Islet of Langerhans (tissue), 1 donor: ENCODE measurements at regions not wholly inside any gene's neighbourhood (a gene's known extent, or its start where the extent isn't known, plus 50 kb on each side); places are given as distances from the start of the nearest gene placed in this dataset.
"Not testable (repeated sequence)": the region's sequence is repeated elsewhere in the genome, so short reads cannot be mapped to it uniquely, and the experiment has no call there.

Experiments
- FAIRE-seq: peaks from one replicate; lab custom pipeline; 2011; peaks lifted over from hg19 to GRCh38; lab: Jason Lieb, UNC

DNA sequence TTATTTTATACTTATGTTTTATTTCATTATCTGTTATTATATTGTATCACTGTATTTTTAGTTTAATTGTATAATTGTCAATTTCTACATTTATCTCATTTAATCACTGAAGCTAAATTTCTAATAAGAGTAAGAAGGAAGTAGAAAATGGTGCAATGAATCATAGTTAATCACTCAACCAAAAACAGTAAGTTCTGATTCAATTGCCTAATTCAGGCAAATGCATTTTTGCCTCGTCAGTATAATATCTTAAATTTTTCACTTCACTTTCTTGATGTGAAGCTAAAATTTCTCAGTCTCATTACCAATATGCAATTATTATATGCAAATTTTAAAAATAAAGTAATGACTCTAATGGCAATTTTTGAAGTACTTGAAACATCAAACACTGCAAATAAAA lies 340.5 kb upstream of the USP15 start:
- FAIRE-seq: peak; percentile 36

DNA sequence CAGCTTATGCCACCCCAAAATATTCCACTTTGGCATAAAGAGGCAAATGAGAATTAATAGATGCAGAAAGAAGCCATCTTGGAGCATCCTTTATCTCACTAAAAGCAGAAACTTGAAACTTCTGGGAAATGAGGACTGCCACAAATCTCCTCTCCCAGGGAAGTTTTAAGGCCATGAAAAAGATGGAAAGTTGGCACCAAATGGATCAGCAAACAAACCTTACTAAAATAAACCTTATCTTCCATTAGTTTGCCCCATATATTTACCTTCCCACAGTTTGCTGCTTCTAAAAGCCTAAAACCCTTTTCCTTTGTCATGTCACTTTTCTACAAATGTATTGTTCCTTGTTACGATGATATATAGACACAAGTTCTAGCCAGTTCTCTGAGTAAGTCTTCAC lies 340.0 kb upstream of the USP15 start:
- FAIRE-seq: no peak

DNA sequence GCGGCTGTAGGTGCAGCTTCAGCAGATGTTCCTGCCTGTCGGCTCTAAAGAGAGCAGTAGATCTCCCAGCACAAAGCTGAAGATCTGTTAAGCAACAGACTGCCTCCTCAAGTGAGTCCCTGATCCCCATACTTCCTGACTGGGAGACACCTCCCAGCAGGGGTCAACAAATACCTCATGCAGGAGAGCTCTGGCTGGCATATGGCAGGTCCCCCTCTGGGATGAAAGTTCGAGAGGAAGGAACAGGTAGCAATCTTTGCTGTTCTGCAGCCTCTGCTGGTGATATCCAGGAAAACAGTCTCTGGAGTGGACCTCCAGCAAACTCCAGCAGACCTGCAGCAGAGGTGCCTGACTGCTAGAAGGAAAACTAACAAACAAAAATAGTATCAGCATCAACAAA lies 337.1 kb upstream of the USP15 start:
- no peak for FAIRE-seq

DNA sequence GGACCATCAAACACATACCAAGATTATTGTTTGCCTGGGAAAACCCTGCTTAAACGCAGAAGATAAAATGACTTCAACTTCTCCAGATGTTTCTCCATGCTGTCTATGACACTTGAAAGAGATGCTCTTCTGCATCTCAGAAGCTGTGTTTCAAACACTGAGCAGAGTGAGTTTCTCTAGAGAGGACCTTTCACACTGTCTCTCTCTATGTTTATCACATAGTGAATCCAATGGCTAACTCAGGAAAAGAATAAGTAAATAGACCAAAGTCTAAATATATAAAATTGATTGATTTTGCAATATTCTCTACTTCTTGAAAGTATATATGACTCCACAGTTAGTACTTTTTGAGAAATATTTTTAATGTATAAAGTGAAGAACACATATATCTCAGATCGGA lies 325.6 kb upstream of the USP15 start:
- FAIRE-seq: no peak

DNA sequence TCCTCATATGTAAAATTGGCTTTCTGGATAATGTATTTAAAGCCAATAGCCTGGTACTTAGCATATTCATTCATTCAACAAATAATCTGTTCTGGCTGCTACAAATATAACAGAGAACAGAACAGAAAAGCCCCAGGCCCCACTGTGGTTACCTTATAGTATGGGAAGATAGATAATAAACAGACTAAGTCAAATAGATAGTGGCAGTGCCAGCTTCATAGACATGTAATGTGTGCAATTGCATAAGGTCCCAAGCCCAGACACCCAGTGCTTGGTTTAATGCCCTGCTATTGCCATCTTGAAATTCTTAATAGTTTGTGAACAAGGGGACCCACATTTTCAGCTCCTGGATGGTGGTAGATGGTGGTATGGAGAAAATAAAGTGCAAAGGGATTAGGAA lies 320.2 kb upstream of the USP15 start:
- FAIRE-seq: no peak

DNA sequence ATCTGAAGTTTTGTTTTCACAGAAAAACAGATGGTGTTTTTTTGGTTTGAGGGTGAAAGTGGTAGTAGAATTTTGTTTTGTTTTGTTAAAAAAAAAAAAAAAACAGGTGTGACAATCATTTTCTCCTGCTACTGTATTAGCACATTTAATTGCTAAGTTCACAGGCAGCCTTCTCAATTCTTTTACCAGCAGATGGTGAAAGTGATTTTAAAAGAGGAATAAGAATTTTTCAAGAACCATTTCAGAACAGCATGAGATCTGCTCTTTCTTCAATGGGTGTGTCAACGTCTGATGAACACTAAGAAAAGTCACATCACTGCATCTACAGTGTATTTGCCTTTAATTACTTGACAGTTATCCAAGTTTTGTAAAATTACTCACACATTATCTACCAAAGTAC lies 303.7 kb upstream of the USP15 start:
- no peak for FAIRE-seq

DNA sequence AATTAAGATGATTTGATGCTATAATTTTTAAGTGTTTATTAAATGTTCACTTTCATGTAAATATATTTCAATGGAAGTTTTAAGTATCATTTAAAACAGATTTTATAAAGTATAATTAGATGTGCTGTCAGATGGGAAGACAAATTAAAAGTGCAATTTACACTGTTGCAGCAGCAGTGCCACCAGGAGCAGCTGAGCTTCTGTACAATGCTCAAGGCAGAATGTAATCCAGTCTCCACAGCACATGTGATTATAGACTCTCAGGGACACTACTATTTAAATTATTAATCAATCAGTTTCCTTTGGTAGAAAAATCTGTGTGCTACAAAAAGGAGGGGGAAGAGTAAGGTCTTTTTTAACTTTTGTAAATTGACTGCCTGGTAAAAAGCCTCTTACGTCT lies 285.7 kb upstream of the USP15 start:
- no peak for FAIRE-seq

DNA sequence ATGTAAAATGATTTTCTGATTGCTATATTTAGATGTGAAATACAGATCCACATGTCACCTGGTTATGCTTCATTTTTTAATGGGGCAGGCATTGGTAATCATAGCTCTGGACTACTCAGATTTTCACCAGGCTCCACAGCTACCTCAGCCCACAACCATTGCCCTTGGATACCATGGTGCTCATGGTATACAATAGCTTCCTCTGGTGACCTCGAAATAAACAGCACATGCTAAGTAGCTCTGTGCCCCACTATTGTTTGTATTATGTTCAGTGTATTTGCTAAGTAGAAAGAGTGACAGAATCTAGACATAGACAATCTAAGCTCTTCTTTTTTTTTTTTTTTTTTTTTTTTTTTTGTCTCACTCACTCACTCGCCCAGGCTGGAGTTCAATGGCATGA lies 274.4 kb upstream of the USP15 start:
- no peak for FAIRE-seq

DNA sequence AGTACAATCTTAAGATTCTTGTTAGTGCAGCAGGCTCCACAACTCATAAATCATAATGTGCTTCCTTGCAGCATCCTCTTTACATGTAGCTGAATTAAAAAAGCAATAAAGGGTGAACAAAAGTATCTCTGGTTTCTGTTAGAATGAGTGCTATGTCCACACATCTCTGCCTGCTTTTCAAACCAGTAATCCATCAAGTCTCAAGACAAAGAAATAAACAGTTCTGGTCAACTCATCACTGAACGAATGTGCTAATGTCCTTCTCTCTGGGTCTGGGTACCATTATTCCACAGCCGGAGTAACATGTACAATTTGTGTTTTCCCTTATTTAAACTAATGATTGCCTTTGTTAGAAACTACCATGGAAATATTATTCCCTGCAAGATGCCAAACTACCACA lies 273.0 kb upstream of the USP15 start:
- FAIRE-seq: no peak

DNA sequence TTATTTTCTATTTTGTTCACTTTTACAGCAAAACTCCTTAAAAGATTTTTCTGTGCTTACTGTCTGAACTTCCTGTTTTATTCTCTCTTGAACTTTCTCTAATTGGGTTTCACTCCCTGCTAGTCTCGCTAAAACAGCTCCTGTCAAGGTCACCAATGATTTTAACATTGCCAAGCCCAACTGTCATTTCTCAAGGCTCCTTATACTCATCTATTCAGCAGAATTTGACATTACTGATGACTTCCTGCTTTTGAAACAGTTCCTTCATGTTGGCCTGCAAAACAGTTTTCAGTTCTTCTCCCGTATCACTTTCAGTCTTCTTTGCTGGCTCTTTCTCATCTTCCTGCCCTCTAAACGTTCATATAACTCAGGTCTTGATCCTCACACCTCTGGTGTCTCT lies 268.5 kb upstream of the USP15 start:
- FAIRE-seq: no peak

DNA sequence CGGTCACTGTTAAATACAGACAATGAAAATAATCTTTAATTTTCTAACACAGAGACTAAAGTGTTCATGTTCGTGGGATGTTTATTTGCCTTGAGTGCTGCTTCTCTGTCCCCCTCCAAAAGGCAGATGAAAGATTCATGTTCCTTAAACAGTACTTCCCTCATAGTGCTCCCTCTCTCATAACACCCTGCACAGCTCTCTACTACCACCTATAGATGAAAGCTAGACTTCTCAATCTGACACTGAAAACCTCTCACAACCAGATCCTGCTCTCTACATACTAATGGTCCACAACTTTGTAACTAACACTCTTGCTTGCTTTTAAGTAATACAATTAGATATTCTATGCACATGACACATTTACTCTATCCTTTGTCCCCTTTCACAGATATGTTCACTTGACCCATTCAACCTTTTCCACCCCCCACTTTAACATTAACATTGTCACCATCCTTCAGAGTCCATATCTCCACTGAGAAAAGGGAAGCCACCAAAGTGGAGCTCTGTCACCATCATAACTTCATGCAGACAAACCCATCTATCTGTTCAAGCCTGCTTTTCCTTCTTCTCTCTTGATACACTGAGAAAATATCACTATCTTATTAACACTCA lies 266.4 kb upstream of the USP15 start:
- FAIRE-seq: peak; percentile 13

DNA sequence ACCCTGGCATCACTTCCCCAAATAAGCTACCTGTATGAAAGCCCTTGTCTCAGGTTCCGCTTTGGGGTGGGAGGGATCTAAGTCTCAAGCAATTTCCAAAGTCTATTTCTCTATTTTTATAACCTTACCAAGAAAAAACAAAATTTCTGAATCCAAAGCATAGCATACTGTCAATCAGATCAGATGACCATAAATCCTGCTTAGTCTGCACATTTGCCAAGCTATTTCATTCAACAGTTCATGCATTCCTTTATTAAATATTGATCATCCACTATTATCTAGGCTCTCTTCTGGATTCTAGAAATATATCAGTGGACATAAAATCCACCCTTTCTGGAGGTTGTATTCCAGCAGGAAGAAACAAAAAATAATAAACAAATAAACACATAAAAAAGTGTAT lies 263.5 kb upstream of the USP15 start:
- no peak for FAIRE-seq

DNA sequence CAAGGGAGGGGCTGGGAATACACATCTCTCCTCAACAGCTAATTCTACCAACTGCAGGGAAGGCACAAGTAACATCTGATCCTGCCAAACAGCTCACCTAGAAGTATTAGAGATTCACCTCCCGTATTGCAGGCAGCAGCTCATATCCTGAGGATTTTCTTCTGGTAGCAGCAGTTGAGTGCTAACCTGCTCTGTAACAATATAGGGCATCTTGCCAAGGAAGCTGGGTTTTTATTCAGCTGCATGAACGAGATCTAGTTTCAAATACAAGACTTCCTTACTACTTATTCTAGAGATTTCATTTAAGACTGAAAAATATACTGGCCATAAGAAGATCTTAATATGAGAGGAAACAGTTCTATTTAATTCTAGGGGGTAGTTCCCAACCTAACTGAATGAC lies 261.4 kb upstream of the USP15 start:
- no peak for FAIRE-seq

DNA sequence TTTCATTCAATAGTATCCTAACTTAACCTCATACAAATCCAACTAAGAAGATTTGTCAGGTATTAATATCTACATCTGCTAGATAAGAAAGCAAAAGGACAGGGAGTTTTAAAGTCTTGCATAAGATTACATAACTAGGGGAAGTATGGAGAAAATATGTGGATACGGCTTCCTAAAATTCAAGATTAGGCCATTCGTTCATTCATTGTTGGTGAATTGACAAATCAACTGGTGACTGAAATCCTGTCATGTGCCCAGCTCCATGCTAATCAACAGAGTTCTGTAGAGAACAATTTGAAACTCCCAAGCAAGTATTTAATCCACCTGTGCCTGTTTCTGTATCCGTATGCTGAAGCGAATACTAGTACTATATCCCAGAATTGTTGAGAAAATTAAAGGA lies 260.9 kb upstream of the USP15 start:
- FAIRE-seq: no peak

DNA sequence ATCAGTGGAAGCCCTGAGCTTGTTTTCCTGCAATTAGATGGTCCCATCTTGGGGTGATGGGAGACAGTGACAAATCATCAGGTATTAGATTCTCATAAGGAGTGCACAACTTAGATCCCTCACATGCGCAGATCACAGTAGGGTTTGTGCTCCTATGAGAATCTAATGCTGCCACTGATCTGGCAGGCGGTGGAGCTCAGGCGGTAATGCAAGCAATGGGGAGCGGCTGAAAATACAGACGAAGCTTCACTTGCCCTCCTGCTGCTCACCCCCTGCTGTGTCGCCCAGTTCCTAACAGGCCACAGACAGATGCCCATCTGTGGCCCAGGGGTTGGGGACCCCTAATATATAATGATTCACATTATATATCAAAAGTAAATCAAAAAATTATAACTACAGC lies 258.8 kb upstream of the USP15 start:
- FAIRE-seq: no peak

DNA sequence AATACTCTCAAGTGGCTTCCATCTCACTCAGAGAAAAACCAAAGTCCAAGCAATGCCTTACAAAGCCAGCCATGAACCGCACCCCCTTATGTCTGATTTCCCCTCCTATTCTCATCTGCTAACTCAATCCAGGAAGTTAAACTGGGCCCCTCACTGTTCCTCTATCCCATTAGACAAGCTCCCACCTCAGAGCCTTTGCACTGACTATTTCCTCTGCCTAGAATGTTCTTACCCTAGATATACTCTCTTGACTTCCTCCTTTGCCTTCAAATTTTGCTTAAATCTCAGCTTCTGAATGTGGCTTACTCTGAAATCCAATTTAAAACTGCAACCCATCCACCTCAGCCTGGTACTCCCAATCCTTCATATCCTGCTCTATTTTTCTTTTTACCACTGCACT lies 257.0 kb upstream of the USP15 start:
- FAIRE-seq: no peak

DNA sequence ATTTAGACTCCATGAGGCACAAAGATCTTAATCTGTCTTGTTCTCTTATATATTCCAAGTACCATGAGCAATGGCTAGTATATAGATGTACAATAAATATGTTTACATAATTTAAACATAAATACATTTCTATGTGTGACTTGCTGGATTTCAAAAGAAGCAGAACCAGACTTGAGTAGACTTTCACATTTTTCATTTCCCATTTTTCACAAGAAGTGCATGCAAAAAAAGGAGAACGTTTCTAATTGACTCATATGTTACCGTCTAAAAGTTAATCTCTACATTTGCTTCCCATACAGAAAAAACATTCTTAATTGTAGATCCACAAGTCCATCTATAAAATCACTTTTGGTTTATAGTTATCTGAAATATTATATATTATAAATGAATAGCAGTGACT lies 256.5 kb upstream of the USP15 start:
- FAIRE-seq: no peak

DNA sequence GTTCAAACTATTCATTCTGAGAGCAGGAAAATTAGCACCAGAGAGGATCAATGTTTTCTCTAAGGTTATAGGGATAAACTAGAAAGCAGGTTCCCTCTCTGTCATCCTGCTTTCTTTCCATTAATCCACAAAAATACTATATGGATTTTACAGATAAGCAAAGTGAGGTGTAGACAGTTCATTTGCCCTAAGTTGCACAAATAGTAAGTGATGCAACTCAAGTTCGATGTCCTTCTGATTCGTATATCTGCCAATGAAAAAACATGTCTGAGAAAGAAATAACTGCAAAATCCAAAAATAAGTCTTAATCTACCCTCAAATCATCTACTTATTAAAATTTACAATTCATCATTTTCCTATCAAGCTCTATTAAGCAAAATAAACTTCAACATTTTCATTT lies 254.6 kb upstream of the USP15 start:
- FAIRE-seq: no peak

DNA sequence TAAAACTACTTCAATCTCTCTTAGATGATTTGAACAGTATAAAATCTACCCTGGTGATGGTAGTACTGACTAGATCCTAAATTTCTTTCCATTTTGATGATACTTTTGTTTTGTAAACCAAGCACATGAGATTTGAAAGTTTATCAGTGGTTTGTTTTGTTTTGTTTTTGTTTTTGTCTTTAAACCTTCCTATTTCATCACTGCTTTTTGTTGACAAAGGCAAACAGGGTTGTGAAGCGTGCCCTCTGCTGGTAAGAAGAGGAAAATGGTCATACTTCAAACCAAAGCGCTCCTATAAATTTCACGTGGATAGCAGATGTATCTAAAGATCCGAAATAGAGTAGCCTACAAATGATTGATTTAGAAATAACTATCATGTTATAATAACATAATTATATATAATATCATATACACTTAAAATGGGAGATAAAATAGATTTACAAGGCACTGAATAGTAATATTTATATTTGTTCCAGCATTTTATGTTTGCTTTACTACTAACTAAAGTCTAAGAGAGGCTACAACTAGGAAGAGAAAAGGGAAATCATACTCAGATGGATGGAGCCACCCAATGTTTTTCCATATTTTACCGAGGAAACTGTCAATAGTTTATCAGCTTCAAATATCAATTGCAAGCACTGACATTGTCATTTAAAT lies 254.0 kb upstream of the USP15 start:
- peak; percentile 13 for FAIRE-seq

DNA sequence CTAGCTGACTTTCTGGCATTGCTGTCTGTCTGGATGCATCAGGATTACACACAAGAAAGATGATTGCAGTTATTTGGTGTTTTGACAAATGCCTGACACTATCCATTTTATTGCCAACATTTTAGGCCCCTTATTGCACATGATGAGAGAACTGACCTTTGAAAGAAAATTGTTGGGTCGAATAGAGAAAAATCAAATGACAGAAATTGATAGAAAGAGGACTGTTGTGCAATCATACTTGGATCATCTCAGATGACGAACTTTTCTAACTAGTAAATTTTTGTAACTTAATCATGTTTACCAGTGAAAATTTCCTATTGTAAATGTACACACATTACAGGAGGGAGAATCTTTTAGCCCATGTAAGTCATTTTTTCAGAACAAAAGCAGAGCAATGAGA lies 251.5 kb upstream of the USP15 start:
- FAIRE-seq: no peak

DNA sequence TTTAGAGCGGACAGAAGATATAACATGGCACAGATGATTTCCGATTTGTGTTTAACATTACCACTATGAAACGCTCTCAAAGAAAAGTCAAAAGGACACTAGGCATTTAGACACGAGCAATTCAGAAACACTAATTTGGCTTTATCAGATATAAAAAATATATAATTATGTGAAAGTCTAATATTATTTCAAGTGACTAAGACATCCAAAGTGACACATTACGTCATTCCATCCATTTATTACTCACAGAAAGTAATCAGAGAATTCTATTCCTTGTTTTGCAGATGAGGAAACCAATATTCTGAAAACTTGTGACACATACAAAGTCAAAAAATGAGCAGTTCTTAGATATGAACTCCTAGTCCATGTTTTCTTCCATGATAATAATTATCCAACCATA lies 250.8 kb upstream of the USP15 start:
- FAIRE-seq: no peak

DNA sequence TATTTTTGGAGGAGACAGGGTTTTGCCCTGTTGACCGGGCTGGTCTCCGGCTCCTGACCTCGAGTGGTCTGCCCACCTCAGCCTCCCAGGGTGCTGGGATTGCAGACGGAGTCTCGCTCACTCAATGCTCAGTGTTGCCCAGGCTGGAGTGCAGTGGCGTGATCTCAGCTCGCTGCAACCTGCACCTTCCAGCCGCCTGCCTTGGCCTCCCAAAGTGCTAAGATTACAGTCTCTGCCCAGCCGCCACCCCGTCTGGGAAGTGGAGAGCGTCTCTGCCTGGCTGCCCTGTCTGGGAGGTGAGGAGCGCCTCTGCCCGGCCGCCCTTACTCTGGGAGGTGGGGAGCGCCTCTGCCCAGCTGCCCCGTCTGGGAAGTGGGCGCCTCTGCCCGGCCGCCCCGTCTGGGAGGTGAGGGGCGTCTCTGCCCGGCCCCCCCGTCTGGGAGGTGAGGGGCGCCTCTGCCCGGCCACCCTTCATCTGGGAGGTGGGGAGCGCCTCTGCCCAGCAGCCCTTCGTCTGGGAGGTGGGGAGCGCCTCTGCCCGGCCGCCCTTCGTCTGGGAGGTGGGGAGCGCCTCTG lies 249.8 kb upstream of the USP15 start:
- FAIRE-seq: not testable (repeated sequence)

DNA sequence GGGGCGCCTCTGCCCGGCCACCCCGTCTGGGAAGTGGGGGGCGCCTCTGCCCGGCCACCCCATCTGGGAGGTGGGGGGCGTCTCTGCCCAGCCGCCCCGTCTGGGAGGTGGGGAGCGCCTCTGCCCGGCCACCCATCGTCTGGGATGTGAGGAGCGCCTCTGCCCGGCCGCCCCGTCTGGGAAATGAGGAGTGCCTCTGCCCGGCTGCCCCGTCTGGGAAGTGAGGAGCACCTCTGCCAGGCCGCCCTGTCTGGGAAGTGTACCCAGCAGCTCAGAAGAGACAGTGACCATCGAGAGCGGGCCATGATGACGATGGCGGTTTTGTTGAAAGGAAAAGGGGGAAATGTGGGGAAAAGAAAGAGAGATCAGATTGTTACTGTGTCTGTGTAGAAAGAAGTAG lies 249.2 kb upstream of the USP15 start:
- FAIRE-seq: not testable (repeated sequence)

DNA sequence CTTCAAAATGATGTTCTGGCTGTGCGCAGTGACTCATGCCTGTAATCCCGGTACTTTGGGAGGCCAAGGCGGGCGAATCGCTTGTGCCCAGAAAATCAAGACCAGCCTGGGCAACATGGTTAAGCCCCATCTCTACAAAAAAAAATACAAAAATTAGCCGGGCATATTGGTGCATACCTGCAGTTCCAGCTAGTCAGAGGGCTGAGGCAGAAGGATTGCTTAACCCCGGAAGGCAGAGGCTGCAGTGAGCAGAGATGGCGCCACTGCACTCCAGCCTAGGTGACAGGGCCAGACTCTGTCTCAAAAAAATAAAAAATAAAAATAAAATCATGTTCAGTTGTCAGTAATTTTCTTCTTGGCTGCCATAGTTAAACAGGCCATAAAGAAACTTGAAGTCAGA lies 245.9 kb upstream of the USP15 start:
- FAIRE-seq: no peak
